Large intestine (tissue), 3 donors: ENCODE measurements at regions not wholly inside any gene's neighbourhood (a gene's known extent, or its start where the extent isn't known, plus 50 kb on each side); places are given as distances from the start of the nearest gene placed in this dataset.

Source experiments
- DNase-seq, 2 donors: peaks; one replicate each; pipeline versions ENCODE4 v3.0.0 to v3.0.0-alpha.2; 2013
- H3K27ac ChIP-seq: one replicate; pipeline ENCODE4 v1.5.1; 2013; ENCODE audit warnings: low read length
- H3K27me3 ChIP-seq: 2 replicates; pipeline ENCODE4 v1.6.1; 2013; ENCODE audit warnings: low read length; ENCODE audit not compliant: control insufficient read depth, insufficient read depth
- H3K36me3 ChIP-seq: 2 replicates; pipeline ENCODE4 v1.6.1; 2013; ENCODE audit warnings: low read length; ENCODE audit not compliant: control insufficient read depth, insufficient read depth
- H3K4me1 ChIP-seq: one replicate; pipeline ENCODE4 v1.6.1; 2013; ENCODE audit warnings: low read length; ENCODE audit not compliant: control insufficient read depth, insufficient read depth
- H3K4me3 ChIP-seq: one replicate; pipeline ENCODE4 v1.5.1; 2013; ENCODE audit warnings: low read length
- H3K9me3 ChIP-seq: one replicate; pipeline ENCODE4 v1.6.1; 2013; ENCODE audit warnings: mild to moderate bottlenecking, low read depth, low read length, moderate library complexity; ENCODE audit not compliant: control insufficient read depth
- WGBS: methylation state at CpG from one replicate; pipeline ENCODE4 v1.1.5; 2013; ENCODE audit warnings: low lambda C conversion rate; ENCODE audit not compliant: insufficient coverage; 5-methylcytosine and 5-hydroxymethylcytosine counted together

DNA sequence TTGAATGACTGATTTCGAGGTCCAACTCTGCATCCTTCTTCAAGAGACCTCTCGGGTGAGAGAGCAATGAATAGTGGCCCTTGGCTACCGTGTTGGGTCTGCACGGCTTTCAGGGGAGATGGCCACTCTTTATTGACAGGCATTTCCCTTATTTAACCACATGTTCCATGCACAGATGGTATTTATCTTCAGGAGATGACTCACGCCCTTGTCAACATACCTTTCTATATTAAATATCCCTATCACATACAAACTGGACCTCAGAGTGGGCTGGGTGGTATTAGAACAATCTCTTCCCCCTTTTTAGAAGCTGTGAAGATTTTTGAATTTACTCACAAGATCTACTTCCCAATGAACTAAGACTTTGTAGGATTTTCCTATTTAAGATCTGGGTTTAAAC, 109.6 kb upstream of the CDC42EP3 start:
- WGBS: no CpG with 5 or more reads among the region's 5 CpGs
- H3K4me1 ChIP-seq: no peaks in the 10 kb centered on the region
- H3K27ac ChIP-seq: no peak overlapping the region
- DNase-seq: no peak
- no peaks in the 10 kb centered on the region for H3K27me3 ChIP-seq
- H3K9me3 ChIP-seq: no peaks in the 10 kb centered on the region
- H3K4me3 ChIP-seq: no peak overlapping the region
- no peaks in the 10 kb centered on the region for H3K36me3 ChIP-seq

DNA sequence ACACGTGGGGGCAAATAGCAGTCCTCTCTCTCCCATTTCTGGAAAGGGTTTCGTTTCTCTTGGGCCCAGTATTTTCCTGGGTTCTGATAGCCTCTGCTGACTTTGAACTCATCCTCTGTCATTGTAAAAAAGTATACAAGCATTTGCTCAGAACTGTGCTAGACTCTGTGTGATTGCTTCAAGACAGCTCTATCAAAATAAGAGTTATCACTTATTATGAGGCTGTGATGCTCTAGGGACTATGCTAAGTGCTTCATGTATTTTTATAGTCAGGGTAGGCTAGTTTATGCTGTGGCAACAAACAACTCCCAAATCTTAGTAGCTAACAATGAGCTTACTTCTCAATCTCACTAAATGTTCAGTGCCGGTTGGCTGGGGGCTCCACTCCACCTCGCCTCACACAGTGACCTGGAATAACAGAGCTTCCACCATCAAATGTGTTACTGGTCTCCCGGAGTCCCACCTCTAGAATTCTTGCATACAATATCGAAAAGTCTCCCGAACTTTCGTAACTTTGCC, 110.8 kb upstream of the CDC42EP3 start:
- WGBS: 100% methylated on average over 1 of the region's 8 CpGs
- no peak for DNase-seq
- no peaks in the 10 kb centered on the region for H3K4me1 ChIP-seq
- no peaks in the 10 kb centered on the region for H3K36me3 ChIP-seq
- peak overlapping the region; percentile 39 for H3K27ac ChIP-seq
- no peaks in the 10 kb centered on the region for H3K27me3 ChIP-seq
- no peaks in the 10 kb centered on the region for H3K9me3 ChIP-seq
- no peak overlapping the region for H3K4me3 ChIP-seq

GRCh38 chr2:37782721-37783371, 111.4 kb upstream of the CDC42EP3 start:
- Histone ChIP-seq H3K9me3 (no peaks in the 10 kb centered on the region), H3K4me3 (no peak overlapping the region), H3K27ac (peak overlapping the region; percentile 39), H3K4me1 (no peaks in the 10 kb centered on the region), H3K36me3 (no peaks in the 10 kb centered on the region), H3K27me3 (no peaks in the 10 kb centered on the region)
- no peak for DNase-seq
- WGBS: 82% methylated on average over 4 of the region's 10 CpGs

GRCh38 chr2:37783545-37783944, 112.1 kb upstream of the CDC42EP3 start:
- H3K27ac ChIP-seq: no peak overlapping the region
- H3K27me3 ChIP-seq: no peaks in the 10 kb centered on the region
- no peaks in the 10 kb centered on the region for H3K9me3 ChIP-seq
- WGBS: no CpG with 5 or more reads among the region's 4 CpGs
- H3K36me3 ChIP-seq: no peaks in the 10 kb centered on the region
- no peaks in the 10 kb centered on the region for H3K4me1 ChIP-seq
- no peak for DNase-seq
- H3K4me3 ChIP-seq: no peak overlapping the region

- Histone ChIP-seq H3K27me3 (no peaks in the 10 kb centered on the region), H3K4me1 (no peaks in the 10 kb centered on the region), H3K36me3 (no peaks in the 10 kb centered on the region), H3K27ac (no peak overlapping the region), H3K4me3 (no peak overlapping the region), H3K9me3 (no peaks in the 10 kb centered on the region)
- WGBS: no CpG with 5 or more reads among the region's 3 CpGs
- DNase-seq: no peak
Observed at GRCh38 chr2:37784071-37784758, 112.8 kb upstream of the CDC42EP3 start.

DNA sequence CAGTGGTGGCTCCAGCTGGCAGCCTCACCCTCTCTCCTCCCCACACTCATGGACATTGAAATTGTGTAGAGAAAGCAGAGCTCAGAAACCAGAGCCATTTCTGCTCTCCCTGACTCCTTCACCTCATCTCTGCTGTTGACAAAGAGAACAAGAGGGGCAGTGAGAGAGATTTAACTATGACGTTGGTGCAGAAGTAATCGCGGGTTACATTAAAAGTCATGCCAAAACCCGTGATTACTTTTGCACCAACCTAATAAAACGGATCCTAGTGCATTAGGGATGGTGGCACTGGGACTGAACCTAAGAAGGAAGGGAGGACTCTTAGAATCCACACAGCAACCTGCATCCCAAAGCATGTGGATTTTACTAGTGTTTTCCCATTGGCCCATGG, 113.3 kb upstream of the CDC42EP3 start:
- Histone ChIP-seq H3K4me3 (no peak overlapping the region), H3K36me3 (no peaks in the 10 kb centered on the region), H3K9me3 (no peaks in the 10 kb centered on the region), H3K27ac (no peak overlapping the region), H3K27me3 (no peaks in the 10 kb centered on the region), H3K4me1 (no peaks in the 10 kb centered on the region)
- no peak for DNase-seq
- 100% methylated on average over 1 of the region's 5 CpGs for WGBS

GRCh38 chr2:37786191-37786698, 114.8 kb upstream of the CDC42EP3 start:
- H3K9me3 ChIP-seq: no peaks in the 10 kb centered on the region
- H3K27ac ChIP-seq: no peak overlapping the region
- no peaks in the 10 kb centered on the region for H3K36me3 ChIP-seq
- no peak overlapping the region for H3K4me3 ChIP-seq
- H3K27me3 ChIP-seq: no peaks in the 10 kb centered on the region
- DNase-seq: no peak
- H3K4me1 ChIP-seq: no peaks in the 10 kb centered on the region
- 80% methylated on average over 1 of the region's 1 CpG for WGBS

DNA sequence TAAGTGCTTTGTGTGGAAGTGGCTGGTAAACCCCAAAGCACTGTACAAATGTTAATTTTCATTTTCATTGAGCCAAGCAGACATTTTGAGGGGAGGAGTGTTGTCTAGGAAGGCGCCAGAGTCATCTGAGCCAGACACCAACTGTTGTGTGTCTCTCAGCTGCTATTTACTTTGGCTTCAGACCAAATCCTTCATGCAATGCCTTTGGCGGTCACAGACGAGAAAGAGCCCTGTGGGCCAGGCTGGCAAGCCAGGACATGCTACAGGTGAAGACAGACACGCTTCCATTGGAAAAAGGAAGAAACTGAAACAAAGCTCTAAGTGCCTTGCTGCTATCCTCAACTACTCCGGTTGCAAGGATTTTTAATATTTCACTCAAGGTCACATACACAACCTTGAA, 115.4 kb upstream of the CDC42EP3 start:
- no peak overlapping the region for H3K27ac ChIP-seq
- no peak overlapping the region for H3K4me3 ChIP-seq
- H3K36me3 ChIP-seq: no peaks in the 10 kb centered on the region
- no peaks in the 10 kb centered on the region for H3K4me1 ChIP-seq
- WGBS: 33% methylated on average over 1 of the region's 5 CpGs
- no peaks in the 10 kb centered on the region for H3K9me3 ChIP-seq
- H3K27me3 ChIP-seq: no peaks in the 10 kb centered on the region
- peak in 1 of 2 donors; percentile 13 for DNase-seq

GRCh38 chr2:37788602-37789209, 117.3 kb upstream of the CDC42EP3 start:
- H3K27ac ChIP-seq: no peak overlapping the region
- no peaks in the 10 kb centered on the region for H3K9me3 ChIP-seq
- no peaks in the 10 kb centered on the region for H3K36me3 ChIP-seq
- DNase-seq: no peak
- no peak overlapping the region for H3K4me3 ChIP-seq
- no peaks in the 10 kb centered on the region for H3K4me1 ChIP-seq
- no peaks in the 10 kb centered on the region for H3K27me3 ChIP-seq

DNA sequence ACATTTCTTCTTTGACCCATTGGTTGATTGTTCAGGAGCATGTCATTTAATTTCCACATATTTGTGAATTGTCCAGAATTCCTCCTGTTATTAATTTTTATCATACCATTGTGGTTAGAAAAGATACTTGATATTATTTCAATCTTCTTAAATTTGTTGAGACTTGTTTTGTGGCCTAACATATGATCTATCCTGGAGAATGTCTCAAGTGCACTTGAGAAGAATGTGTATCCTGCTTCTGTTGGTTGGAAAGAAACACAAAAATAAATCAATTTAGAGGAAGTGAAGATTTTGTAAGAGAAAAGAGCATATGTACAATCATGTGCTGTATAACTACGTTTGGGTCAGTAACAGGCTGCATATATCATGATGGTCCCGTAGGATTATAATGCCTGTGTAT, 118.6 kb upstream of the CDC42EP3 start:
- no peak for DNase-seq
- Histone ChIP-seq H3K4me1 (no peaks in the 10 kb centered on the region), H3K27me3 (no peaks in the 10 kb centered on the region), H3K4me3 (no peak overlapping the region), H3K36me3 (no peaks in the 10 kb centered on the region), H3K9me3 (no peaks in the 10 kb centered on the region), H3K27ac (no peak overlapping the region)
- no CpG with 5 or more reads among the region's 2 CpGs for WGBS
